Peyer's patch (tissue), 4 donors: ENCODE measurements at regions not wholly inside any gene's neighbourhood (a gene's known extent, or its start where the extent isn't known, plus 50 kb on each side); places are given as distances from the start of the nearest gene placed in this dataset.

ENCODE experiments used
- CTCF ChIP-seq, 6 experiments: fragments of 450-650 bp in 4 of 6; fragments of 200-600 bp in 2 of 6; sonication (generic) in 1 of 6; IDR thresholded peaks; one replicate each; pipeline ENCODE4 v1.5.1; 2017 to 2019; ENCODE audit warnings: antibody characterized with exemption in 6 of 6, mild to moderate bottlenecking in 3 of 6, moderate library complexity in 1 of 6
- POLR2A ChIP-seq, 2 donors: fragments of 450-650 bp; IDR thresholded peaks; one replicate each; pipeline ENCODE4 v1.5.1; 2017; ENCODE audit warnings: antibody characterized with exemption in 2 of 2, mild to moderate bottlenecking in 2 of 2, moderate library complexity in 2 of 2

GRCh38 chr3:178097576-178097975 lies 438.7 kb upstream of the KCNMB2 start:
- TF ChIP-seq POLR2A (IDR thresholded peaks at IDR 0.05) (no peak), CTCF (IDR thresholded peaks at IDR 0.05) (no peak)
